Muscle layer of colon (tissue), 2 donors: ENCODE measurements at regions not wholly inside any gene's neighbourhood (a gene's known extent, or its start where the extent isn't known, plus 50 kb on each side); places are given as distances from the start of the nearest gene placed in this dataset.
A peak's percentile ranks its signal among the peaks of the same experiment; 100 is the strongest.

Experiments
- H3K27ac ChIP-seq: one replicate; pipeline ENCODE4 v1.7.0; 2013; ENCODE audit warnings: low read depth, mild to moderate bottlenecking, low read length, moderate library complexity
- H3K27me3 ChIP-seq, 2 donors: one replicate each; pipeline ENCODE4 v1.7.0; 2013; ENCODE audit warnings: low read length in 2 of 2, mild to moderate bottlenecking in 2 of 2; ENCODE audit not compliant: insufficient read depth in 2 of 2, control insufficient read depth in 1 of 2
- H3K36me3 ChIP-seq: one replicate; pipeline ENCODE4 v1.7.0; 2013; ENCODE audit warnings: mild to moderate bottlenecking, low read length; ENCODE audit not compliant: insufficient read depth
- H3K4me1 ChIP-seq: one replicate; pipeline ENCODE4 v1.7.0; 2013; ENCODE audit warnings: mild to moderate bottlenecking, low read length; ENCODE audit not compliant: insufficient read depth
- H3K4me3 ChIP-seq, 2 donors: one replicate each; pipeline ENCODE4 v1.7.0; 2013; ENCODE audit warnings: low read length in 2 of 2, low read depth in 1 of 2, mild to moderate bottlenecking in 1 of 2, moderate library complexity in 1 of 2
- H3K9ac ChIP-seq: one replicate; pipeline ENCODE4 v1.7.0; 2013; ENCODE audit warnings: low read length
- H3K9me3 ChIP-seq: one replicate; pipeline ENCODE4 v1.7.0; 2013; ENCODE audit warnings: mild to moderate bottlenecking, low read length
- donor health status: abdominal sarcoma.
- donor health status: Adenocarcinoma of cecum.

DNA sequence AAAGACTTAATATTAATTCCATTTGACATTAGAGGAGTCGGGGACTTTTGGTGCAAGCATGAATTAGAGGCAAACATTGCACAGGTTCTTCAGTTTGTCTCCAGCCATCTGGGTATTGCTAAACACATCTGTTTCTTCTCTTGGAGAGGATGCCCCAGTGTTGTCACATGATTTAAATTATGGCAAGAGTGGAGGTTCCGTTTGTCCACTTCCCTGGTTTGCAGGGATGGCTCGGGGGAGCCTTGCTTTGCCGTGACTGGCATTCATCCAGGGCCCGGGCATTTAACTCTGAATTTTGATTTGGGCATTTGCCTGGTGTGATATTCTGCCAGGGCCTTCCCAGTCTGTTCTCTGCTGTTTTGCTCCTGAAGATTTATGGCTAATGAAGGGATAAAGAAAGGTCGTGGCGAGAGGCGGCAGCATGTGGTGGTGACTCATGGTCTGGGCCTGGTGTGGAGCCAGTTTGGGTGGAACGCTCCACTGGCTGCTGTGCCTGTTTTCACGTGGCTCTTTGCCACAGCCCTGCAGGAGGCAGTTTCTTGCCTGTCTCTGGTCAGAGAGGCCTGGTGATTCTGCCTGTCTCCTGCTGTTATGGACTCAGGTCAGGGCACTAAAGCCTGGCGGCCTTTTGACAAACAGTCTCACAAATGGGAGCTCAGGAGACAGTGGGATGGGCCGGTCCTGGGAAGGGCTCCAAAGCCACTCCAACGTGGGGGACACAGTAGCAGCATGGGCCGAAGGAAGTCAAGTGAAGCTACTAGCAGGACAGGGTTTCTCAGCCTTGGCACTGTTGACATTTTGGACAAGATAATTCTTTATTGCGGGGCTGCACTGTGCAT is 99.4 kb upstream of the PGRMC2 start:
- H3K4me3 ChIP-seq, result peak overlapping the region in 1 of 2 donors; percentile 43
- no peaks in the 10 kb centered on the region for H3K36me3 ChIP-seq
- no peaks in the 10 kb centered on the region for H3K9me3 ChIP-seq
- peak overlapping the region; percentile 73 for H3K27ac ChIP-seq
- H3K9ac ChIP-seq, result no peak overlapping the region
- H3K27me3 ChIP-seq, result no peaks in the 10 kb centered on the region
- peaks cover 43% of the 10 kb centered on the region for H3K4me1 ChIP-seq

GRCh38 chr4:128385683-128386304 is 98.2 kb upstream of the PGRMC2 start:
- Histone ChIP-seq H3K9ac (no peak overlapping the region), H3K4me1 (peaks cover 43% of the 10 kb centered on the region), H3K27me3 (no peaks in the 10 kb centered on the region), H3K4me3 (peak overlapping the region in 1 of 2 donors; percentile 43), H3K9me3 (no peaks in the 10 kb centered on the region), H3K27ac (peak overlapping the region; percentile 73), H3K36me3 (no peaks in the 10 kb centered on the region)

DNA sequence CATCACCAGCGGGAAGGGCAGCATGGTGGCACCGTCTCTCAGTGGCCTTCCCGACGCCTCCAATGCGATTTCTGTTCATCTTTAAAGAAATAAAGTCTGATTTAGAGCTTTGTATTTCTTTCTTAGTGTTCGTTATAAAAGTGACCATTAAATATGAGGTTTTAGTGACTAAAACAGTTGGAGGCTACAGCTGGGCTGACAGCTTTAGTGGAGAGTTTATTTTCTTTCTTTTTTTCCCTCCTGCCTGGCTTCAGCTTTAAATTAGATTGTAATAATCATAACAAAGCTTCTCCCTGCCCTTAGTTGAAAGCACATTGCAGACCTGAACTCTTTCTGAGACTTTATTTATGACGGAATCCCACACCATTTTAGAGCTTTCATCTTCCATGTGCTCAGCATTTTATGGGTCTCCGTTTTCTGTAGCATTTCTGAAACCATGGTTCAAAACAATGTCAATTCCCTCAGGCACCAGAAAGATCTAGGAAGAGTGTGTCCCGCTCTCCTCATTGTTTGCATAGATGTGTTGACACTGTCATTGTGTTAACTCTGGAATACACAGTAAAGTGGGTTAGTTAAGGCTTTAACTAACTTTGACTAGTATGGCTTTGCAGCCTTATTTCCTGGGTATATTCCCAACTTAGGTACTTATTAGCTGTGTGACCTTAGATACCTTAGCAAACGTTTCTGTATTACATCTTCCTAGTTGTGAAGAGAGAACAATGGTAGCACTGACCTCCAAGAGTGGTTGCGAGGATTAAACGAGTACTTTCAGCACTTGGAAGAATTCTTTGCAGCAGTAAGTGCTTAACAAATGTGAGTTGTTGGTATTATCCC is 97.4 kb upstream of the PGRMC2 start:
- Histone ChIP-seq H3K4me3 (peak overlapping the region in 1 of 2 donors; percentile 6), H3K27ac (peak overlapping the region; percentile 73), H3K27me3 (no peaks in the 10 kb centered on the region), H3K9ac (no peak overlapping the region), H3K4me1 (peaks cover 43% of the 10 kb centered on the region), H3K9me3 (no peaks in the 10 kb centered on the region), H3K36me3 (no peaks in the 10 kb centered on the region)

DNA sequence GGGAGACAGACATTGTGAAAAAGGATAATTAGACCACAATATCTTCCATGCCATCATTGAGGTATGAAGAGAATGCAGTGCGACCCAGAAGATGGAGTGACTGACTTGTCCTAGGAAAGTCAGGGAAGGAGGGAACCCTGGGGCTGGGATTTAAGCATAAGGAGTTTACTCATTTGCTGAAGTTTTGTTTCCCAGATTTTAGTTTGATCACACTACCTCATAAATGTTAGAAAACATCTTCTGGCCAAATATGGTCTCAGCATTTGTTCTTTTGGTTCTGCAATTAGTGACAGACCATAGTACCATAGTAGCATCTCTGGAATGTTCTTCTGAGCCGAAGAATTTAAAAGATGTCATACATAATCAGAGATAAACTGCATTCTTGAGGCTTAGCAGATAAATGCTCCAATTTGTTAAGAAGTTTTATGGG is 96.5 kb upstream of the PGRMC2 start:
- peaks cover 43% of the 10 kb centered on the region for H3K4me1 ChIP-seq

DNA sequence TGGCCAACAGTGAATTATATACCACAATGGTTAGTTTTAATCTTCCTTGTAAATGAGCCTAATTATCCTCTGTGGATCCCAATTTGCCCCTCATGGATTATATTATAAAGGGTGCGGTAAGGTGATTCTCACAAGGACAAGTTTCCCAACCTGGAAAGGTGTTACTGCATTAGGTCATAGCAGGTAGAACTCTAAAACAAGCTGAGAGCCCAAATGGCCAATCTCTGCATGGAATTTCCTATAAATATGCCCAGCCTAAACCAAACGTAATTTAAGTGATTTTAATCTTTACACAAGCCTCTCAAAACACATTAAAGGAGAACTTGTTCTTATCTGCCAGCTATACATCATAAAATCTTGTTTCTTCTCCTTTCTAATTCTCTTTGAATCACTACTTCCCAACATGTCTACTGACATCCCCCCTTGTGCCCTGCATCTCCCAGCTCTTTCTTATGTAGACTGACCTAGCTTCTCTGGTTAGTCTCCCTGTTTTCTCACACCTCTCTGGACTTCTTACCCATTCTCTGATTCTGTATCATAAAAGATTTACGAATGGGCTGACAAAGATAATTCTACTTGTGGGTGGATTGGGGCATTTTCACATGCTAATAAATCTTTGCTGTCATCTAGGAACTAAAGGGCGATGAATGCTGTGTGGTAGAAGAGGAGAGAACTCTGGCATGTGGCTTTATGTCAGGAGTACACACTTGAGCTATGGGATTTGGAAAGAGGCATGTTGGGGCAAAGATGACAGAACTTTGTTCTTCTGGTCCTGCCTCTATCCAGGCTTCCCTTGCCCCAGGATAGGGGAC is 94.3 kb upstream of the PGRMC2 start:
- no peak overlapping the region for H3K27ac ChIP-seq
- H3K9me3 ChIP-seq, result no peaks in the 10 kb centered on the region
- no peak overlapping the region for H3K9ac ChIP-seq
- H3K36me3 ChIP-seq, result no peaks in the 10 kb centered on the region
- H3K4me3 ChIP-seq, result no peak overlapping the region
- no peaks in the 10 kb centered on the region for H3K27me3 ChIP-seq
- H3K4me1 ChIP-seq, result peaks cover 30% of the 10 kb centered on the region

More for the DNA sequence above, 96.5 kb upstream of the PGRMC2 start:
- H3K9ac ChIP-seq, result no peak overlapping the region
- H3K36me3 ChIP-seq, result no peaks in the 10 kb centered on the region
- H3K27me3 ChIP-seq, result no peaks in the 10 kb centered on the region
- H3K27ac ChIP-seq, result no peak overlapping the region
- H3K9me3 ChIP-seq, result no peaks in the 10 kb centered on the region
- H3K4me3 ChIP-seq, result no peak overlapping the region

DNA sequence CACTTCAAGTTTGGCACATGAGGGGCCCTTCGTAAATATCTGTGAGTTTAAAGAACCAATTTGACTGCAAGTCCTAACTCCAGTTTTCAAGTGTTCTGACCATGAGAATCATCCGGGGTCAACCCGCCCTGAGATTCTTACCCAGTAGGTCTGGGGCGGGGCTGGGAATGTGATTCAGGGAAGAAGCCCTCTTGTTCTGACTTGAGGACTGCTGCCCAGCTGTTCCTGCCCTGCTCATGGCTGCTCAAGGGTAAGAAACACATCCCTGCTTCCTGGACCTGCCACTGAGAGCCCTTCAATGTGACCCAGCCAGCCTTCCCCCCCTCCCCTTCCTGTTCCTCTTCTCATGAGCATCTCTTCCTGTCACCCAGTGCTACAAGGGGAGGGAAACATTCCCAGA is 92.7 kb upstream of the PGRMC2 start:
- Histone ChIP-seq H3K4me3 (no peak overlapping the region), H3K4me1 (peaks cover 14% of the 10 kb centered on the region)

GRCh38 chr4:128379860-128380259 is 92.2 kb upstream of the PGRMC2 start:
- H3K4me1 ChIP-seq, result peaks cover 9% of the 10 kb centered on the region
- no peak overlapping the region for H3K27ac ChIP-seq

More for the DNA sequence above, 92.7 kb upstream of the PGRMC2 start:
- no peak overlapping the region for H3K9ac ChIP-seq
- H3K9me3 ChIP-seq, result no peaks in the 10 kb centered on the region
- no peaks in the 10 kb centered on the region for H3K27me3 ChIP-seq
- no peaks in the 10 kb centered on the region for H3K36me3 ChIP-seq
- H3K27ac ChIP-seq, result no peak overlapping the region

GRCh38 chr4:128378668-128379067 is 91.1 kb upstream of the PGRMC2 start:
- Histone ChIP-seq H3K36me3 (no peaks in the 10 kb centered on the region), H3K4me3 (no peak overlapping the region), H3K27me3 (no peaks in the 10 kb centered on the region), H3K9ac (no peak overlapping the region), H3K27ac (no peak overlapping the region), H3K9me3 (no peaks in the 10 kb centered on the region), H3K4me1 (no peaks in the 10 kb centered on the region)

More at GRCh38 chr4:128379860-128380259, 92.2 kb upstream of the PGRMC2 start:
- Histone ChIP-seq H3K9ac (no peak overlapping the region), H3K9me3 (no peaks in the 10 kb centered on the region), H3K36me3 (no peaks in the 10 kb centered on the region), H3K4me3 (no peak overlapping the region), H3K27me3 (no peaks in the 10 kb centered on the region)

DNA sequence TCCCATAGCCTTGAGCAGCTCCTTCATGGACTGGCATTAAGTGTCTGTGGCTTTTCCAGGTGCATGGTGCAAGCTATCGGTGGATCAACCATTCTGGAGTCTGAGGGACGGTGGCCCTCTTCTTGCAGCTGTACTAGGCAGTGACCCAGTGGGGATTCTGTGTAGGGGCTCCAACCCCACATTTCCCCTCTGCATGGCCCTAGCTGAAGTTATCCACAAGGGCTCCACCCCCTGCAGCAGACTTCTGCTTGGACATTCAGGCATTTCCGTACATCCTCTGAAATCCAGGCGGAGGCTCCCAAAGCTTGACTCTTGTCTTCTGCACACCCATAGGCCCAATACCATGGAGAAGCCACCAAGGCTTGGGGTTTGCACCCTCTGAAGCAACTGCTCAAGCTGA is 89.3 kb upstream of the PGRMC2 start:
- Histone ChIP-seq H3K27me3 (no peaks in the 10 kb centered on the region), H3K9me3 (no peaks in the 10 kb centered on the region), H3K9ac (no peak overlapping the region), H3K27ac (no peak overlapping the region), H3K4me3 (no peak overlapping the region), H3K4me1 (no peaks in the 10 kb centered on the region), H3K36me3 (no peaks in the 10 kb centered on the region)

DNA sequence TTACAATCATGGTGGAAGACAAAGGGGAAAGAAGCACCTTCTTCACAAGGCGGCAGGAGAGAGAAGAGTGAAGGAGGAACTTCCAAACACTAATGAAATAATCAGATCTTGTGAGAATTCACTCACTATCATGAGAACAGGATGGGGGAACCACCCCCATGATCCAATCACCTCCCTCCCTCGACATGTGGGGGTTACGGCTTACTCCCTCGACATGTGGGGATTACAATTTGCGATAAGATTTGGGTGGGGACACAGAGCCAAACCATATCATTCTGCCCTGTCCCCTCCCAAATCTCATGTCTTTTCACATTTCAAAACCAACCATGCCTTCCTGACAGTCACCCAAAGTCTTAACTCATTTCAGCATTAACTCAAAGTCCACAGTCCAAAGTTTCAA is 88.7 kb upstream of the PGRMC2 start:
- no peaks in the 10 kb centered on the region for H3K27me3 ChIP-seq
- peaks cover 1% of the 10 kb centered on the region for H3K4me1 ChIP-seq
- H3K36me3 ChIP-seq, result no peaks in the 10 kb centered on the region
- H3K4me3 ChIP-seq, result no peak overlapping the region
- no peak overlapping the region for H3K27ac ChIP-seq
- H3K9me3 ChIP-seq, result no peaks in the 10 kb centered on the region
- no peak overlapping the region for H3K9ac ChIP-seq
